Stimulated activated CD8-positive, alpha-beta memory T cell treated with anti-CD3 and anti-CD28 coated beads, Interleukin-15, amount 100 ng/mL, for 1 hour (primary cell): ENCODE measurements at regions not wholly inside any gene's neighbourhood (a gene's known extent, or its start where the extent isn't known, plus 50 kb on each side); places are given as distances from the start of the nearest gene placed in this dataset.

Experiments
- DNase-seq: peaks from one replicate; pipeline ENCODE4 v3.0.0-alpha.2; 2020; ENCODE audit warnings: low read depth

DNA sequence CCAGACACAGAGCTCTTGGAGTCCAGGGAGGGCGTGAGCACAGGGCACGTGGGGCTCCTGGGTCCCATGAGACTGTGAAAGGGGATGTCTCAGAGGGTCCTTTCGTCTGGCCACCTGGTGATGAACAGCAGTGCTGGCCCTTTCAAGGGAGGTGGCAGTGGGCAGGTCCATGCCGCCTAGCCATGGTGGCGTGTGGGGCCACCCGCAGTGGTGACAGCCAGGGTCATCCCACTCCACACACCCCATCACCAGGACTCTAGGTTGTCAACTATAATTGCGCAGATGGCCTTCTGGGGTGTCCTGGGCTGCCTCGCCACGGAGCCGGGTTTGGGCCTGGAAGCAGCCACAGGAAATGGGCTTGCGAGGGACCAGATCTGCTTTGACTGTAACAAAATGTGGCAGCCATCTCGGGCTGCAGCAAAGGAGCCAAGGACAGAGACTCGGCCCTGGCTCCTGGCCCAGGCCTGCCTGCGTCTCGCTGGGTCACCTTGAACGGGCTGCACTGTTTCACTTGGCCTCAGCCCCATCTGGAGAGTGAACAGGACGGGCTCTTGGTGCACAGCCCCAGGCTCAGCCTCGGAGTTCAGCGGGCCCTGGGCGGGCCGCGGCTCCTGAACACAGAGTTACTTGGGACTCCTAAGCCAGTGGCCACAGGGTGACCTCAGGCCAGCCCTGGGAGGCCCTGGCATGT lies 1350.5 kb downstream of the BRD1 start:
- no peak for DNase-seq

DNA sequence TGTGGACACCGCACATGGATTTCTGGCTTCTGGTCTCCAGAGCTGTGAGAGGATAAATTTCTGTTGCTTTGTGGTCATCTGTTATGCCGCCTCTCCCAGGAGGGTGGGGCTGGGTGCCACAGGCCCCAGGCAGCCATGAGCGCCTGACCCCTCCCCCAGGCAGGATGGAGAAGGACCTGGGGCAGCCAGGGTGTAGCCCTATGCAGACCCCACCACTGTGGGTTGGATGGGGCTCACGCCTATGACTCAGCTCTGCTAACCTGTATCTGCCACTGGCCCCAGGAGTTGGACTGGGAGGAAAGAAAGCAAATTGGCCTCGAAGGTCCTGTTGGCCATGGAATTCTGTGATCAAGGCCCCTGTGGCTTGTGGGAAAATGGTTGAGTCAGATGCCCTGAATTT lies 1351.1 kb downstream of the BRD1 start:
- no peak for DNase-seq

DNA sequence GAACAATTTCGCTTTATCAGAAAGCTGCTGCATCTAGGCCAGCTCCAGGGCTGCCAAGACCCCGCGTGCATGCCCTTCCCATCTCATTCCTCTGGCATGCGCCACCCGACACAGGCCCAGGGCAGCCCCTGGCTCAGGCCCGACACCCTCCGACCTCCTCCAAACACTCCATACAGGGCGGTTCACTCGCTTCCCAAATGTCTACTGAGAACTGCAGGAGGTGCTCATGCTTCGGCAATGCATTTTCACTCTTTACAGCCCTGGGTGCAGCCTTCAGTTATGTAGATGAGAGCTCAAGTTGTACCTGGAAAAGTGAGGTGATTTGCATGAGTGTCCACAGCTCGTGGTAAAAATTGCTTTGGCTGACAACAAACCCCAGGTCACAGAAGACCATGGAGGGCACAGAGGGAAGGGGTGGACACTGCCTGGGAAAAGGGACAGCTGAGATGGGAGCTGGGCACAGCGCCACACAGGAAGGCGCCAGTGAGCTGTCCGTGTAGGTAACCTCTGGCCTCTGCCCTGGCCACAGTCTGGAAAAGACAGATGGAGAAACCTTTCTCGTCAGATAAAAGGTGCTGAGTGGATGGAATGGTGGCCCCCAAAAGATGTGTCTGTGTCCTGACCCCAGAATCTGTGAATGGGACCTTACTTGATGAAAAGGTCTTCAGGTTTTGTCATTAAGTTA lies 1351.9 kb downstream of the BRD1 start:
- DNase-seq = no peak

DNA sequence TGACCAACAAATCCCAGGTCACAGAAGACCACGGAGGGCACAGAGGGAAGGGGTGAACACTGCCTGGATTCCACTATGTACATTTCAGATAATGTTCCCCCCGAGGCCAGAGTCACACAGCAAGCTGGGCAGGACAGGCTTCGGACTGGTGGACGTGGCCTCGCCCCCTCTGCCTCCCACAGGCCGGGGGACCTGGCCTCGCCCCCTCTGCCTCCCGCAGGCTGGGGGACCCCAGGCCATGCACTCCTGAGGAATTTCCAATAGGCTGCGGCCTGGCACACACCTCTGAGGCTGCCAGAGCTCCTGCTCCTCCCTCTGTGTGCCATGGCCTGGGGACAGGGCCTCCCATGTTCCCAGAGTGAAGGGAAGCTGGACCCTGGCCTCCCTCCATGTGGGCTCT lies 1352.8 kb downstream of the BRD1 start:
- DNase-seq = no peak

DNA sequence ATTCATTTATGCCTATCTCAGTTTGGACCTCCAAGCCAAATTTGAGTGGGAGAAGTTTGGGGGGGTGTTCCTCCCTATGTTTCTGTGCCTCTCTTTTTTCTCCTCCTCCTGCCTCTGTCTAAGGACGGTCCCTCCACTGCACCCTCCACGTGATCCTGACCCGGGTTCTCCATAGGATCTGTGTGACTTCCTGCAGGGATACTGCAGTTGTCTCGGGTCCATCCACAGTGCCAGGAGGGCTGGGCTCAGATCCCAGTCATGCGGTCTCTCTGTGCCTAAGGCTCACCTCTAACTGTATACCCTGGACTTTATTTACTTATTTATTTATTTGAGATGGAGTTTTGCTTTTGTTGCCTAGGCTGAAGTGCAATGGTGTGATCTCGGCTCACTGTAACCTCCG lies 1354.5 kb downstream of the BRD1 start:
- DNase-seq = no peak

DNA sequence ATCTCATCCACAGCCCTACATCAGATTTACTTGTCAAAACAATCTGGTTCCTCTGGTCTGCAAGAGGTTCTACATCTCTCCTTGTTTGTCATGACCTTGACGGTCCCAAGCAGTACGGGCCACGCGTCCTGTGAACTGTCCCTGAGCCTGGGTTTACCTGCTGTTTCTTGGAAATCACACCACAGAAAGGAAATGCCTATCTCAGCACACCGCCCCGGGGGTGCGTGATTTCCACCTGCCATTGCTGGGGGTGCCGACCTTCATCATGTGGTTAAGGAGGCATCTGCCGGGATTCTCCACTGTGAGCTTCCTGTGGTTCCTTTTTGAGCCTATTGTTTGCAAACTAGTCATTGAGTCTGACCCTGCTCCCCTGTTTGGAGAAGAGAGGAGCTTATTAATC lies 1363.4 kb downstream of the BRD1 start:
- no peak for DNase-seq

DNA sequence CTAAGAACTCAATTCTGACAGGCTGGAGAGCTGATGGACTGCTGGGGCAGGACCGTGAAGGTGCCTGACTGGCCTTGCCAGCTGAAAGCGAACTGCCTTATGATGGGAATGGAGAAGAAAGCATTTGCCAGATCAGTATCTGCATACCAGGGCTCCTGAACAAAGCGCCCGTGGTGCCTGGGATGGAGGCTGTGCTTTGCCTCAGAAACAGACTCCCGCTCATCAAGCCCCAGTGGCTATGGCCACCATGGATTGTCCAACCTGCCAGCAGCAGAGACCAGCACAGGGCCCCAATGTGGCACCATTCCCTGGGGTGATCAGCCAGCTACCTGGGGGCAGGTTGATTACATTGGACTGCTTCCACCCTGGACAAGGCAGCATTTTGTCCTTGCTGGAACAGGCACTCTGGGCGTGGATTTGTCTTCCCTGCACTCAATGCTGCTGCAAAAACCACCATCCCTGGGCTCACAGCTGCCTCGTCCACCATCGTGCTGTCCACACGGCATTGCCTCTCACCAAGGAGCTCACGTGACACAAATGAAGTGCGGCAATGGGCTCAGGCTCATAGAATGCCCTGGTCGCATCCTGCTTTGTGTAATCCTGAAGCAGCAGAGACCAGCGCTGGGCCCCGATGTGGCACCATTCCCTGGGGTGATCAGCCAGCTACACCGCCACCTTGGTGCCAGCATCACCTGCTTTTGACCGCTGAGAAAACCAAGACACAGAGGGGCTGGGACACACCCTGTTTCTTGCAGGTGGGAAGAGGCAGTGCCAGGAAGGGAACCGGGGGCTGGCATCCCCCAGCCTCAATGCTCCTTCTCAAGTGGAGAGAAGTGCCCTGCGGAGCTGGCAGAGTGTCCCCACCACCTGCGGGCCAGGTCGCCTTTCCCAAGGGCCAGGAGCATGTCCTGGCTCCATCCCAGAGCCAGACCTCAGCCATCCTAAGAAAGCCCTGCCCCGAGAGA lies 1367.5 kb downstream of the BRD1 start:
- no peak for DNase-seq

DNA sequence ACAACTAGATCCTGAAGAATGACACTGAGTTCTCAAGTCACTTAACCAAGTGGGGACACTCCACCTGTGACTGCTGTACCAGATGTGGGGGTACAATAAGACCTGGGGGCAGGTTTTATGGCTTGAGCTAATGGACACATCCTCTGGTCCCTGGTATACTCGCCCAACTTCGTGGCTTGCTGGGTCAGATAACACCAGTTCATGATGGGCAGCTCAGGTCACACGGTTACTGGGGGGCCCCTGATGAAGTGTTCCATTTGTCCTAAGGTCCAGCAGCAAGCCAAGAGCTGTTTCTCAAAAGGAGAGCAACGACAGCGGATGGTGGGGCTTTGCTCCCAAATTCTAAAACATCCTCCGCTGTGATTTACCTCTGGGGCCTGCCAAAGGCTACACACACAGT lies 1368.4 kb downstream of the BRD1 start:
- no peak for DNase-seq

DNA sequence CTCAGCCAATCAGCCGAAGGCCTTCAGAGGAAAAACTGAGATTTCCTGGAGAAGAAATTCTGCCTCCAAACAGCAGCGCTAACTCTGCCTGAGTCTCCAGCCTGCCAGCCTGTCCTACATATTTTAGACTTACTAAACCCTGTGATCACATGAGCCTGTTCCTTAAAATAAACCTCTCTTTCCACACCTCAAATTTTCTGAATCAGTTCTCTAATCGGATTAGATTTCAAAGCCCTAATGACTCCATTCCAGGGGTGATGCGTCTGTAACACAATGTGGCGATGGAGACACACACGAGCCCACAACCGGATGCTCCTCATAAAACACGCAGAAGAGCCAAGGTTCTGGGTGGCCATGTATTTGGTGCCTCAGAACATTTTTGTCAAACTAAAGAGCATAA lies 1371.2 kb downstream of the BRD1 start:
- DNase-seq = no peak

DNA sequence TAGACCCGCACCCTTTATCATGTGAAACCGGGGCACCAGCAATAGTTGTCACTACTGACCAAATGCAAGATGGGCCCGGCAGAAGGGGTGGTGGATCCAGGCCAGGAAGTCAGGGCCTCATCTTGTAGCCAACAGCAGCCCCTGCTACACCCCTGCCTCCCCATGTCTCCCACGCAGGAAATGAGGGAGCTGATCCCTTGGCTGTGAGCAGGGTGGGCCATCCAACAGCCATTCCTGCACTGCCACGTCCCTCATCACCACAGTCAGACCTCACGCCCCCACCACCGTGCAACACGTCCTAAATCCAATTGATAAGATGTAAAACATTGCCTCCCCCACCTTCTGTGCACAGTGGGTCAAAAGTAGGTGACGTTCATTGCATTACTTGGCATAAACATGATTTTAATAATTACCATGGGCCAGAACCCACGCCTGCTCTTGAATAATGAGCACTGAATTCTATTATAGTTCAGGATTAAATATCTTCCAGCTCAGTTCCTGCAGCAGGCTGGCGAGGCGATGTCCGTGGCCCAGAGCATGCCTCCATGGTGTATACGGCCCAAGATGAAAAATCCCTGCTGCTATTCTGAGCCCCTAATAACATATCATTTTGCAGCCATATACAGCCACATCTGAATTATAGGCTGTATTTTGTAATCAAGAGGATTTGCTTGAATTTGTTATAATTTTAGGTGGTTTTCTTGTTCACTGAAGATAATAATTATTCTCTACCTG lies 1373.8 kb downstream of the BRD1 start:
- no peak for DNase-seq

DNA sequence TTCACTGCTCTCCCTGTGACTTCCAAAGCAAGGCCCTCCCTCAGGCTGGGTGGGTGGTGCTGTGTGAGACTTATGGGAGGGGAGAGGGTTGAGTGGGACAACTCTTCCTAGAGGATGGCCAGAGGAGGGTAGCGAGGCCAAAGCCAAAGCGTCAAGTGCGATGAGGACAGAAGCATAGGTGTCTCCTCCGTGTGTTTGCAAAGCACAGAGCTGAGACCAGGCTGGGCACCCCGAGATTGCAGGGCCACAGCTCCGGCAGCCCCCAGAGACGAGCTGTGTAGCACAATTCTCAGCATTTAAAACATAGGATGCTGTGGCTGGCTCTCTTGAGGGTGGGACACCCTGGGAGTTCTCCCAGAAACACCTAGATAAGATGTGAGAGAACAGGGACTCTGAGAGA lies 1374.5 kb downstream of the BRD1 start:
- DNase-seq = no peak

DNA sequence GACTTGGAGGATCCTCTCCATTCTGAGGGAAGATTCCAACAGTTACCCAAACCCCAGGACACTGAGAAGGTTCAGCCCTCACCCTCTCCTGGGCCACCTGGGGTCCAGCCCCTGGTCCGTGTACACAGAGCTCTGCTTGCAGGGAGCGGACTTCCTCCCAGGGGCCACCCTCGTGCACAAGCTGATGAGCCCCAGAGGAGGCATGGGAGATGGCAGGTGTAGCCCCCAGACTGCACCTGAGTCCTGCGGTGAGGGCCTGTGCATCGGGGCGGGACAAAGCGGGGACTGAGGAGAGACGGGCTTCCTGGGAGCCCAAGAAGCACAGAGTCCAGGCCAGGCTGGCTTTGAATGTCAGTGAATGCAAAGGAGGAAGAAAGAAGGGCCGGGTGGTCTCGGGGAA lies 1374.9 kb downstream of the BRD1 start:
- DNase-seq = no peak

DNA sequence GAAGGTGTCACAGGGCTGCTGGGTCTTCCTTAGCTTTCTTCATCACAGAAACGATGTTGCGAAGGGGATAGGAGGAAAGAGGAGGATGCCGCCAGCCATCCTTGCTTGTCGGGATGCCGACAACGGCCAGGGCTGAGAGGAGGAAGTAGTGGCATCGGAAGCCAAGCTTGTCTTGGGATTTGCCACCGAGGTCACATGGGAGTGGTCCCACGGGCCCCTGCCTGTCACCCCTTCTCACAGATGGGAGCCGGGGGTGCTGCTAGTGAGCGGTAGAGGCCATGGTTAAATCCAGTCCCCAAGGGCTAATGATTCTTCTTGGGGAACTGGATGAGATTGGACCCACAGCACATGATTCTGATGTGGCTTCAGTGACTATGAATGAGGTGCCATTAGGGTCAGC lies 1375.8 kb downstream of the BRD1 start:
- DNase-seq = no peak

DNA sequence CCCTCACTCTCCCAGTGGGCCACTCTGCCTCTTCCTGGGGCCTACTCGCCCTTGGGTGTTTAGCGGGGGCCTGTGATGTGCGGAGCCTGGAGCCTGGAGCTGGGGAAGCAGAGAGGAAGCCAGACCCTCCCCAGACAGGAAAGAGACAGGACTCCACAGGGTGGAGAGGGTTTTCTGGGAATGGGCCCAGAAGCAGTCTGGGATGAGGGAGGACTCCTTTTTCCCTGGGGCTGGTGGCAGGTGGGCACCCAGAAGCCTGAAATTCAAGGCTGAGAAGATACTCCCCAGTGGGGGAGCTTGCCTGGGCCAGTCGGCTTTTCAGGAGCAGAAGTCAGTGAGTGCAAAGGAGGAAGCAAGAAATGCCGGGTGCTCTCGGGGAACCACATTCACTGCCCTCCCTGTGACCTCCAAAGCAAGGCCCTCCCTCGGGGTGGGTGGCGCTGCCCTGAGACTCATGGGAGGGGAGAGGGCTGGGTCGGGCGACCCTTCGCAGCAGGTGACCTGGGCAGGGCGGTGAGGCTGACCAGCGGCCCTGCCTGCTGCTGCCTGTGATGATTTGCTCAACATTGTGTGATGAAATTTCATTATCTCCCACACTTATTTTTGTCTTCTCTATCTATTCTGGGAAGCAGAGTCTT lies 1377.4 kb downstream of the BRD1 start:
- no peak for DNase-seq

DNA sequence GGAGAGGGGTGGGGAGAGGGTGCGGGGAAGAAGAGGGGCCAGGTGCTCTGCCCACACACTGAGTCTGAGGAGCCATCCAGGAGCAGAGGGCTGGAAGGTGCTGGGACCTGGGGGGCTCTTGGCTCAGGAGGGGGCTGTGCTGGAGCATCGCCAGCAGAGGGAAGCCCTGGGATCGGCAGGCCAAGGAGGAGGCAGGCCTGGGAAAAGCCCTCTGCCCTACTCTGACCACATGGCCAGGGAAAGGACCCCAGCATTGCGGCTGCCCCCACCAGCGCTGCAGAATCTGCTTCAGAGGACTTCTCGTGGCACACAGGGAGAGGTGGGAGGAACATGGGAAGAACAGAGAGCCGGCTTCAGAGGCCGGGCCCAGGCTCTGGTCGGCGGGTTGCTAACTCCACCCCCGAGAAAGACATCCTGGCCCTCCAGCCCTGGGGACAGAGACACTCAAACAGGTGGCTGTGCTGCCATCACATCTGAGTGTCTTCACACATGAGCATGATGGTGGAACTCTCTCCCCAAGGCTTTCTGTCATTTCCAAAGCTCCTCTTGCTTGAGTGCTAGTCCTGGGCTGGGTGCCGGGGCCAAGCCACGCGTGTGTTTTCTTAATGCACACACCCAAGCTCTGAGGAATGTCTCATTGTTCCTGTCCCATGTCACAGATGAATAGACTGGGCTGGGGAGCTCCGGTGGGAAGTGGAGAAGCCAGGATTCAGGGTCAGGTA lies 1378.0 kb downstream of the BRD1 start:
- DNase-seq = no peak

DNA sequence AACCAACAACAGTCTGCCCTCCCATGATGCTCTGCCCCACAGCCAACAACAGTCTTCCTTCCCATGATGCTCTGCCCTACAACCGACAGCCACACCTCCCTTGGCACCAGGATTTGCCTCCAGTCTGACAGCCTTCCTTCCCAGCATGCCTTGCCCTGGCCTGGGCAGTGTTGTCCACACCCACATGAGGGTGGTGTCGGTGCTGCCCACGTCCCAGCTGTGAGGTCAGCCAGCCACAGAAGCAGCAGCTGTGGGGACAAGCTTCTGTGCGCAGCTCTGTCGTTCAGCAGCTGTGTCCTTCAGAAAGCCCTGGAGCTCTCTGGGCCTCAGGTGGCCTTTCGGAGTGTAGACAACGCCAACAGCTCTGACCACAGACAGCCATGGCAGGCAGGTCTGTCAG lies 1378.9 kb downstream of the BRD1 start:
- DNase-seq = no peak

DNA sequence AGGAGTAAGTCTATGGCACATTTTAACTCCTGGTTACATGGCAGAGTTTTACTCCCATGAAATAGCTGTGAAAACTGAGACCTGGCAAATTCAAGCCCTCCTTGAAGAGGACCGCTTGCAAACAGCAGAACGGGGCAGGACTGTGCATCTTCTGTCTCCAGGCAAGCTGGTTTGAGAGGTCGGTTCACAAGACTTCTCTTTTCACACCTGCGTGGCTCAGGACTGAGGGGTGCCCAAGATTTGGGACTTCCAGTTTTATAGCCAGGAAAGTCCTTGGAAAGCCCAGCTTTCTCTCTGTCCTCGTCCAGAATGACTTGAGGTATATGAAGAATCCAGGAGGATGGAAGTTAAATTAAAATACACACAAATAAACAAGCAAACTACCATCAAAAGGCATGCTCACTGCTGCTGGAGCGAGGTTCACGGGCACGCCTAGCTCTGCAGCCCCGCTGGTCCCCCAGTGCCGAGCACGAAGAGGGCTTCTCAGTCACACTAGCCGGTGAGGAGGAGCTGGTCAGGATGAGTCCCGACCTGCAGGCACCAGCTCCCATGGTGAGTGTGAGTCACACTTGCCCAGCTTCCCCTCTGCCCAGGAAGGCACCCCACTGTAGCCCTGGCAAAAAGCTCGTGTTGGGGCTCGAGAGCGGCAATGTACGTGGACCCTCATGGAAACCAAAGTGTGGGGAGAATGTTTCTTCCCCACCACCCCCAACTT lies 1382.4 kb downstream of the BRD1 start:
- DNase-seq = no peak

DNA sequence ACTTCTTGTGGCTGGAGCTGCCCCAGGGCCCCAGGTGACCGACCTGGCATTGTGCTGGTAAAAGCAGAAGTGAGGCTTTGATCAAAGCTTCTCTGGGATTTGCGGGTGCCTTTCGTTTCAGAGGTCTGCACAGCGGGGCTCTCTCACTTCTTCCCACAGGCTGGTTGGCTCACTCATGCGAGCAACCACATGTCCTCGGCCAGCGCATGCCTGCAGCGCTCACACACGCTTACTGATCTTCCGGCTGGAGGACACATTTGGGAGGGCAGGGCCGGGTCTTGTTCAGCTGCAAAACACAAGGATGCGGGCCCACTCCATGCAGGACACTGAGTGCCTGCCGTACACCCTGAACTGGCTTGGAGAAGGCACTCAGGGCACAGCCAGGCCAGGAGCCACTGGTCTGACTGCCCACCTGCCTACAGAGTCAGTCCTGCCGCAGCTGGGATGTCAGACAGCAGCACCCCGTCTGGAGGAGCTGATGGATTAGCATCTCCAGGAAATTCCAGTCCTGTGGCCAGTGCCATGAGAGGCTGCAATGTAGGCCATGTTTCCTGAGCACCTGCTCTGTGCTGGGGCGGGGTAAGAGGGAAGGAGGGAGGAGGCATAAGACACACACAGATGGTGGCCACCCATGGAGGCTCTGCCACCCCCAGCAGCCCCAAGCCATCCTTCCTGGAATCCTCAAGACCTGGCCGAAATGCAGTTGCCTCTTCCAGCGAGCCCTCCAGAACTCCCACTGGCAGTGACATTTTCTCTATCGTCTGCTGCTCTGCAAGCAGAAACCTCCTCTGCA lies 1383.2 kb downstream of the BRD1 start:
- no peak for DNase-seq

DNA sequence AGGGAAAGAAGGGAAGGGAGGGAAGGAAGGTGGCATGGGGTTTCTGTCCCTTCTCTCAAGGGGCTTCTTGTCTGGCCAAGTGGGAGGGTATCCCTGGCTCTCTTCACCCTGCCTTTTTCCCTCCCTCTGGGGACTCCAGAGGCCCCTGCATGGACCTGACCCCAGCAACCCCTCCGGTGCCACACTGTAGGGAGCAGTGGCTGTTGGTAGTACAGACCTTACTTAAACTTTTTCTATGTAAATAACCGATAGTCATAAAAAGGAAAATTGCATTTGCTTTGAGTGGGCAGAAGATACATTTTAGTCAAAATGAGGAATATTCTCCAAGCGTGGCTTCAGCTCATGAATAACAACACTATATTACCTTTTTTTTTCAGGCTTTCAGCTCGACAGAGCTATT lies 1384.0 kb downstream of the BRD1 start:
- no peak for DNase-seq

DNA sequence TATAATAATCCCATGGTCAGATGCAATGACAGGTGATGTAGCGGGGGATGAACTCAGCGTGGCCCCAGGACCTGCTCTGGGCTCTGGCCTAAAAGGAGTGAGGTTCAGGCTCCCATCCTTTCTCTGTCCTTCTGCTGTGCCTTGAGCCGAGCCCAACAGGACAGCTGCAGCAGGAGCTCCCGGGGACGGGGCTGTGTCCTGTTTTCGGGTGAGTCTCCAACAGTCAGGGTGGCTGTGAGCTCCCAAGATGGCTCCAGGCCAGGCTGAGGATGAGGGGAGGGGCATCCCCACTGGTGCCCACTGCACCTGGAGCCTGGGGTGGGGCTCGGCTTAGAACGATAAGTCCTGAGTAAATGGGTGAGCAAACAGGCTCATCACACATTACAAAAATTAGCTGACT lies 1385.0 kb downstream of the BRD1 start:
- DNase-seq = no peak
